SK-N-SH treated with all-trans-retinoic acid at 6 μM for 48 hours (cell line): ENCODE measurements at regions not wholly inside any gene's neighbourhood (a gene's known extent, or its start where the extent isn't known, plus 50 kb on each side); places are given as distances from the start of the nearest gene placed in this dataset.

Experiments
- ATAC-seq: fragments of 200-7000 bp; cut with Tn5 transposase; 3 replicates; pipeline ENCODE4 v1.9.1; 2020; ENCODE audit warnings: mild to moderate bottlenecking, moderate library complexity
- ARNTL ChIP-seq: fragments of 450-650 bp; formaldehyde crosslinking; IDR thresholded peaks from 2 replicates; pipeline ENCODE4 v1.5.0; 2020; ENCODE audit warnings: low read depth, mild to moderate bottlenecking, moderate library complexity, borderline replicate concordance
- BACH2 ChIP-seq: fragments of 250-450 bp; sonication (Bioruptor Pico); IDR thresholded peaks from 2 replicates; pipeline ENCODE4 v1.9.0; 2021; ENCODE audit warnings: mild to moderate bottlenecking, borderline replicate concordance
- CREB5 ChIP-seq: fragments of 250-450 bp; sonication (Bioruptor Pico); IDR thresholded peaks from 2 replicates; pipeline ENCODE4 v1.5.1; 2020; ENCODE audit warnings: low read depth, mild to moderate bottlenecking, moderate library complexity
- CSDC2 ChIP-seq: fragments of 250-450 bp; sonication (Bioruptor Pico); IDR thresholded peaks from 2 replicates; pipeline ENCODE4 v1.5.0; 2020; ENCODE audit warnings: mild to moderate bottlenecking, moderate library complexity
- ESRRG ChIP-seq: fragments of 250-450 bp; sonication (Bioruptor Pico); IDR thresholded peaks from 2 replicates; pipeline ENCODE4 v1.6.1; 2021; ENCODE audit warnings: mild to moderate bottlenecking
- GLIS3 ChIP-seq: fragments of 250-450 bp; sonication (Bioruptor Pico); IDR thresholded peaks from 2 replicates; pipeline ENCODE4 v1.5.0; 2020; ENCODE audit warnings: mild to moderate bottlenecking, moderate library complexity
- ISL1 ChIP-seq: fragments of 250-450 bp; sonication (Bioruptor Pico); IDR thresholded peaks from 2 replicates; pipeline ENCODE4 v2.1.2; 2022; ENCODE audit warnings: mild to moderate bottlenecking, moderate library complexity
- OSR1 ChIP-seq: fragments of 250-450 bp; sonication (Bioruptor Pico); IDR thresholded peaks from 2 replicates; pipeline ENCODE4 v1.8.0; 2022; ENCODE audit warnings: moderate library complexity, mild to moderate bottlenecking, inconsistent platforms
- PATZ1 ChIP-seq: fragments of 250-450 bp; sonication (Bioruptor Pico); IDR thresholded peaks from 2 replicates; pipeline ENCODE4 v1.8.0; 2020; ENCODE audit warnings: mild to moderate bottlenecking, moderate library complexity, borderline replicate concordance
- POU6F1 ChIP-seq: fragments of 250-450 bp; sonication (Bioruptor Pico); IDR thresholded peaks from 2 replicates; pipeline ENCODE4 v1.8.0; 2021; ENCODE audit warnings: low read depth, mild to moderate bottlenecking, moderate library complexity, borderline replicate concordance
- PPARA ChIP-seq: fragments of 250-450 bp; sonication (Bioruptor Pico); IDR thresholded peaks from 2 replicates; pipeline ENCODE4 v1.5.0; 2020; ENCODE audit warnings: mild to moderate bottlenecking, borderline replicate concordance
- RARB ChIP-seq: fragments of 250-450 bp; sonication (Bioruptor Pico); IDR thresholded peaks from 2 replicates; pipeline ENCODE4 v1.8.0; 2021; ENCODE audit warnings: mild to moderate bottlenecking, moderate library complexity
- SNAI2 ChIP-seq: fragments of 250-450 bp; sonication (Bioruptor Pico); IDR thresholded peaks from 2 replicates; pipeline ENCODE4 v1.5.0; 2020; ENCODE audit warnings: mild to moderate bottlenecking, moderate library complexity
- TCF4 ChIP-seq: fragments of 250-450 bp; sonication (Bioruptor Pico); IDR thresholded peaks from 2 replicates; pipeline ENCODE4 v1.8.0; 2021; ENCODE audit warnings: mild to moderate bottlenecking, moderate library complexity, borderline replicate concordance
- TOX ChIP-seq: fragments of 250-450 bp; sonication (Bioruptor Pico); IDR thresholded peaks from 2 replicates; pipeline ENCODE4 v1.8.0; 2021; ENCODE audit warnings: mild to moderate bottlenecking, moderate library complexity, borderline replicate concordance
- ZC3H10 ChIP-seq: fragments of 250-450 bp; sonication (Bioruptor Pico); IDR thresholded peaks from 2 replicates; pipeline ENCODE4 v1.5.1; 2021; ENCODE audit warnings: mild to moderate bottlenecking, moderate library complexity
- ZNF565 ChIP-seq: fragments of 450-650 bp; formaldehyde crosslinking; conservative IDR thresholded peaks from 2 replicates; pipeline ENCODE4 v1.5.0; 2020; ENCODE audit warnings: low read depth, mild to moderate bottlenecking, moderate library complexity
- ZNF70 ChIP-seq: fragments of 450-650 bp; formaldehyde crosslinking; IDR thresholded peaks from 2 replicates; pipeline ENCODE4 v1.5.0; 2020; ENCODE audit warnings: mild to moderate bottlenecking, moderate library complexity
- ZNF8 ChIP-seq: fragments of 450-650 bp; formaldehyde crosslinking; IDR thresholded peaks from 2 replicates; pipeline ENCODE4 v1.5.0; 2020; ENCODE audit warnings: mild to moderate bottlenecking, moderate library complexity
- TF ChIP-seq, protein P1 (sequence below): fragments of 250-450 bp; sonication (Bioruptor Pico); IDR thresholded peaks from 2 replicates; pipeline ENCODE4 v1.5.0; 2020; ENCODE audit warnings: mild to moderate bottlenecking, moderate library complexity

DNA sequence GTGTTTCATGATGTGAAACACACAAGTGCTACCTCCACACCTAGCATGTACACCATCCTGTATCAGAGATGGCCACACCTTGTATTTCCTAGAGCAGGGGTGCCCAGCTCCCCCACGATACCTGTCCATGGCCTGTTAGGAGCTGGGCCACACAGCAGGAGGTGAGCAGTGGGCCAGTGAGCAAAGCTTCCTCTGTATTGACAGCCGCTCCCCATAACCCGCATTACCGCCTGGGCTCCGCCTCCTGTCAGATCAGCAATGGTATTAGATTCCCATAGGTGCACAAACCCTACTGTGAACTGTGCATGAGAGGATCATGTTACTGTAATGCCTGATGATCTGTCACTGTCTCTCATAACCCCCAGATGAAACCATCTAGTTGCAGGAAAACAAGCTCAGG, 145.6 kb upstream of the RNF32 start:
- TF ChIP-seq ARNTL (CRISPR knock-in tag) (no peak), BACH2 (CRISPR knock-in tag) (no peak), ZNF8 (CRISPR knock-in tag) (no peak)
- ATAC-seq, result no peak

DNA sequence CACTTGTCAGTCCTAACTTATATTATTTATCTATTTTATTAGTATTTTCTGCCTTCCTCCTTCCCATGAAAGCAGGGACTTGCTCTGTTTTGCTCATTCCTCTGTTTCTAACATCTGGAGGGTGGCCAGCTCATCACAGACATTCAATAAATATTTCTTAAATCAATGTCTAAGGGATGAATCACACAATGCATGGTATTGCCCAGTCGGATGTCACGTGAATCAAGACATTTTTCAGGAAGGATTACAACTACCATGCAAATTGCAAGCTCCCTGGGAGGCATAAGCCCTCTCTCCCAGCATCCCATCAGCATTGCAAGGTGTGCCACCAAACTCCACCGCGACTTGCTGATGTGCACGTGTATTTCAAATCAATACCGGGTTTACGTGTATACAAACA, 146.6 kb upstream of the RNF32 start:
- ATAC-seq, result no peak
- no peak for TF ChIP-seq CREB5 (CRISPR knock-in tag)
- TF ChIP-seq TCF4, result no peak
- no peak for TF ChIP-seq PPARA (CRISPR knock-in tag)
- TF ChIP-seq ZNF70 (CRISPR knock-in tag), result no peak
- TF ChIP-seq BACH2 (CRISPR knock-in tag), result no peak
- TF ChIP-seq OSR1, result no peak
- TF ChIP-seq PATZ1, result no peak
- TF ChIP-seq TOX (CRISPR knock-in tag), result no peak
- TF ChIP-seq GLIS3 (CRISPR knock-in tag), result no peak
- no peak for TF ChIP-seq ZC3H10 (CRISPR knock-in tag)
- no peak for TF ChIP-seq ZNF565 (CRISPR knock-in tag)
- TF ChIP-seq ARNTL (CRISPR knock-in tag), result no peak
- no peak for TF ChIP-seq ZNF8 (CRISPR knock-in tag)

DNA sequence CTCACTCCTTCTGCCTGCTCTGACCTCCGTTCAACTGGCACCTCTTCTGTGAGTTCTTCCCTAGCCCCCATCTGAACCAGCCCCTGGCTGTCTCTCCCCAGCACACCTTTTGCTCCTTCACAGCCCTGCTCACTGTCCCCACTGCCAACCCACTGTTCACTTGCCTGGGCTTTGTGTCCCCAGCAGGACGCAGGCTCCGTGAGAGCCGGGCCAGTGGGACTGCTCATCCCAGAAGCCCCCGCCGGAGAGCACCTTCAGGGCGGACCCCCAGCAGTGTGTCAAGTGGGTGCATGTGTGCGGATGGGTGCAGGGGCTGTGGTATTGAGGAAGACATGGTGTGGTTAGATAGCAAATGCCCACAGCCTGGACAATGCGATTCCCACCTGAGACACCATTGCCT, 148.4 kb upstream of the RNF32 start:
- TF ChIP-seq ISL1 (no peak), GLIS3 (CRISPR knock-in tag) (no peak), ESRRG (CRISPR knock-in tag) (no peak), POU6F1 (CRISPR knock-in tag) (no peak), ZNF8 (CRISPR knock-in tag) (no peak), TCF4 (no peak), SNAI2 (CRISPR knock-in tag) (no peak), PATZ1 (no peak), ARNTL (CRISPR knock-in tag) (no peak), RARB (CRISPR knock-in tag) (no peak), ZC3H10 (CRISPR knock-in tag) (no peak), OSR1 (no peak), PPARA (CRISPR knock-in tag) (no peak), TOX (CRISPR knock-in tag) (no peak), ZNF70 (CRISPR knock-in tag) (no peak), CSDC2 (CRISPR knock-in tag) (no peak)
- TF ChIP-seq, protein P1, sequence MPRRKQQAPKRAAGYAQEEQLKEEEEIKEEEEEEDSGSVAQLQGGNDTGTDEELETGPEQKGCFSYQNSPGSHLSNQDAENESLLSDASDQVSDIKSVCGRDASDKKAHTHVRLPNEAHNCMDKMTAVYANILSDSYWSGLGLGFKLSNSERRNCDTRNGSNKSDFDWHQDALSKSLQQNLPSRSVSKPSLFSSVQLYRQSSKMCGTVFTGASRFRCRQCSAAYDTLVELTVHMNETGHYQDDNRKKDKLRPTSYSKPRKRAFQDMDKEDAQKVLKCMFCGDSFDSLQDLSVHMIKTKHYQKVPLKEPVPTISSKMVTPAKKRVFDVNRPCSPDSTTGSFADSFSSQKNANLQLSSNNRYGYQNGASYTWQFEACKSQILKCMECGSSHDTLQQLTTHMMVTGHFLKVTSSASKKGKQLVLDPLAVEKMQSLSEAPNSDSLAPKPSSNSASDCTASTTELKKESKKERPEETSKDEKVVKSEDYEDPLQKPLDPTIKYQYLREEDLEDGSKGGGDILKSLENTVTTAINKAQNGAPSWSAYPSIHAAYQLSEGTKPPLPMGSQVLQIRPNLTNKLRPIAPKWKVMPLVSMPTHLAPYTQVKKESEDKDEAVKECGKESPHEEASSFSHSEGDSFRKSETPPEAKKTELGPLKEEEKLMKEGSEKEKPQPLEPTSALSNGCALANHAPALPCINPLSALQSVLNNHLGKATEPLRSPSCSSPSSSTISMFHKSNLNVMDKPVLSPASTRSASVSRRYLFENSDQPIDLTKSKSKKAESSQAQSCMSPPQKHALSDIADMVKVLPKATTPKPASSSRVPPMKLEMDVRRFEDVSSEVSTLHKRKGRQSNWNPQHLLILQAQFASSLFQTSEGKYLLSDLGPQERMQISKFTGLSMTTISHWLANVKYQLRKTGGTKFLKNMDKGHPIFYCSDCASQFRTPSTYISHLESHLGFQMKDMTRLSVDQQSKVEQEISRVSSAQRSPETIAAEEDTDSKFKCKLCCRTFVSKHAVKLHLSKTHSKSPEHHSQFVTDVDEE (CRISPR knock-in tag), result no peak
- no peak for ATAC-seq
